Neuron (in vitro differentiated cells): ENCODE measurements at regions not wholly inside any gene's neighbourhood (a gene's known extent, or its start where the extent isn't known, plus 50 kb on each side); places are given as distances from the start of the nearest gene placed in this dataset.

Source experiments
- H2AFZ ChIP-seq: one replicate; pipeline ENCODE4 v1.6.1; 2013; ENCODE audit warnings: low read depth, mild to moderate bottlenecking, inconsistent platforms, low read length, moderate library complexity
- H3K27me3 ChIP-seq: one replicate; pipeline ENCODE4 v1.6.1; 2013; ENCODE audit warnings: low read length; ENCODE audit not compliant: insufficient read depth
- H3K36me3 ChIP-seq: one replicate; pipeline ENCODE4 v1.6.1; 2013; ENCODE audit warnings: low read length; ENCODE audit not compliant: insufficient read depth
- H3K4me1 ChIP-seq: one replicate; pipeline ENCODE4 v1.6.1; 2013; ENCODE audit warnings: low read length; ENCODE audit not compliant: insufficient read depth
- H3K4me3 ChIP-seq: 2 replicates; pipeline ENCODE4 v1.5.1; 2013; ENCODE audit warnings: mild to moderate bottlenecking, low read length, moderate library complexity
- H3K9me3 ChIP-seq: one replicate; pipeline ENCODE4 v1.6.1; 2013; ENCODE audit warnings: low read length

- no peaks in the 10 kb centered on the region for H3K9me3 ChIP-seq
- H3K4me1 ChIP-seq, result no peaks in the 10 kb centered on the region
- no peak overlapping the region for H3K4me3 ChIP-seq
- H3K36me3 ChIP-seq, result no peaks in the 10 kb centered on the region
- no peak overlapping the region for H2AFZ ChIP-seq
- H3K27me3 ChIP-seq, result no peaks in the 10 kb centered on the region
Observed at GRCh38 chr20:11056414-11056813, 382.6 kb upstream of the JAG1 start.

- Histone ChIP-seq H3K36me3 (no peaks in the 10 kb centered on the region), H3K9me3 (no peaks in the 10 kb centered on the region), H3K4me3 (no peak overlapping the region), H3K4me1 (no peaks in the 10 kb centered on the region), H3K27me3 (no peaks in the 10 kb centered on the region), H2AFZ (no peak overlapping the region)
Observed at GRCh38 chr20:11057624-11058023, 383.8 kb upstream of the JAG1 start.

- Histone ChIP-seq H3K27me3 (no peaks in the 10 kb centered on the region), H2AFZ (no peak overlapping the region), H3K4me1 (no peaks in the 10 kb centered on the region), H3K36me3 (no peaks in the 10 kb centered on the region), H3K4me3 (no peak overlapping the region), H3K9me3 (no peaks in the 10 kb centered on the region)
Observed at GRCh38 chr20:11059659-11060058, 385.9 kb upstream of the JAG1 start.

GRCh38 chr20:11060423-11061185 lies 386.8 kb upstream of the JAG1 start:
- H3K9me3 ChIP-seq, result no peaks in the 10 kb centered on the region
- H3K27me3 ChIP-seq, result no peaks in the 10 kb centered on the region
- H2AFZ ChIP-seq, result no peak overlapping the region
- H3K4me3 ChIP-seq, result no peak overlapping the region
- H3K4me1 ChIP-seq, result no peaks in the 10 kb centered on the region
- H3K36me3 ChIP-seq, result no peaks in the 10 kb centered on the region

GRCh38 chr20:11063444-11063843 lies 389.6 kb upstream of the JAG1 start:
- Histone ChIP-seq H3K27me3 (no peaks in the 10 kb centered on the region), H3K4me3 (no peak overlapping the region), H3K4me1 (no peaks in the 10 kb centered on the region), H3K36me3 (no peaks in the 10 kb centered on the region), H2AFZ (no peak overlapping the region), H3K9me3 (no peaks in the 10 kb centered on the region)

- no peak overlapping the region for H3K4me3 ChIP-seq
- H2AFZ ChIP-seq, result no peak overlapping the region
- H3K27me3 ChIP-seq, result no peaks in the 10 kb centered on the region
- H3K9me3 ChIP-seq, result no peaks in the 10 kb centered on the region
- H3K36me3 ChIP-seq, result no peaks in the 10 kb centered on the region
- H3K4me1 ChIP-seq, result no peaks in the 10 kb centered on the region
Observed at GRCh38 chr20:11064946-11065345, 391.1 kb upstream of the JAG1 start.

- Histone ChIP-seq H3K9me3 (no peaks in the 10 kb centered on the region), H3K4me3 (no peak overlapping the region), H3K27me3 (no peaks in the 10 kb centered on the region), H2AFZ (no peak overlapping the region), H3K36me3 (no peaks in the 10 kb centered on the region), H3K4me1 (no peaks in the 10 kb centered on the region)
Observed at GRCh38 chr20:11067359-11067758, 393.6 kb upstream of the JAG1 start.

- H2AFZ ChIP-seq, result no peak overlapping the region
- no peaks in the 10 kb centered on the region for H3K4me1 ChIP-seq
- no peaks in the 10 kb centered on the region for H3K36me3 ChIP-seq
- H3K27me3 ChIP-seq, result no peaks in the 10 kb centered on the region
- no peaks in the 10 kb centered on the region for H3K9me3 ChIP-seq
- H3K4me3 ChIP-seq, result no peak overlapping the region
Observed at GRCh38 chr20:11072982-11073381, 399.2 kb upstream of the JAG1 start.

GRCh38 chr20:11076434-11077105 lies 402.8 kb upstream of the JAG1 start:
- no peaks in the 10 kb centered on the region for H3K9me3 ChIP-seq
- no peaks in the 10 kb centered on the region for H3K36me3 ChIP-seq
- H2AFZ ChIP-seq, result no peak overlapping the region
- H3K4me1 ChIP-seq, result no peaks in the 10 kb centered on the region
- no peak overlapping the region for H3K4me3 ChIP-seq
- H3K27me3 ChIP-seq, result no peaks in the 10 kb centered on the region

- no peak overlapping the region for H2AFZ ChIP-seq
- no peaks in the 10 kb centered on the region for H3K27me3 ChIP-seq
- H3K4me1 ChIP-seq, result no peaks in the 10 kb centered on the region
- no peak overlapping the region for H3K4me3 ChIP-seq
- no peaks in the 10 kb centered on the region for H3K36me3 ChIP-seq
- no peaks in the 10 kb centered on the region for H3K9me3 ChIP-seq
Observed at GRCh38 chr20:11077226-11077625, 403.4 kb upstream of the JAG1 start.

- peaks cover 2% of the 10 kb centered on the region for H3K4me1 ChIP-seq
- H3K36me3 ChIP-seq, result no peaks in the 10 kb centered on the region
- no peaks in the 10 kb centered on the region for H3K9me3 ChIP-seq
- no peak overlapping the region for H2AFZ ChIP-seq
- H3K27me3 ChIP-seq, result no peaks in the 10 kb centered on the region
- no peak overlapping the region for H3K4me3 ChIP-seq
Observed at GRCh38 chr20:11080010-11080409, 406.2 kb upstream of the JAG1 start.

GRCh38 chr20:11080781-11081377 lies 407.1 kb upstream of the JAG1 start:
- Histone ChIP-seq H3K4me1 (peaks cover 2% of the 10 kb centered on the region), H3K9me3 (no peaks in the 10 kb centered on the region), H3K4me3 (no peak overlapping the region), H3K27me3 (no peaks in the 10 kb centered on the region), H3K36me3 (no peaks in the 10 kb centered on the region), H2AFZ (no peak overlapping the region)

- Histone ChIP-seq H3K4me3 (no peak overlapping the region), H3K27me3 (no peaks in the 10 kb centered on the region), H3K36me3 (no peaks in the 10 kb centered on the region), H3K4me1 (peaks cover 2% of the 10 kb centered on the region), H3K9me3 (no peaks in the 10 kb centered on the region), H2AFZ (no peak overlapping the region)
Observed at GRCh38 chr20:11083841-11084240, 410.0 kb upstream of the JAG1 start.
